ENCODE measurements at regions not wholly inside any gene's neighbourhood (a gene's known extent, or its start where the extent isn't known, plus 50 kb on each side); places are given as distances from the start of the nearest gene placed in this dataset.

GRCh38 chr2:195369218-195369587, 287.8 kb upstream of the SLC39A10 start:
- H3K4me3 ChIP-seq (ENCODE audit: low read length, poor library complexity, severe bottlenecking) = no peak overlapping the region
- no peak overlapping the region for H3K4me2 ChIP-seq (ENCODE audit: low read depth, low read length, poor library complexity, severe bottlenecking)
- H3K36me3 ChIP-seq (ENCODE audit: insufficient read depth, low read length) = no peaks in the 10 kb centered on the region
- no peaks in the 10 kb centered on the region for H4K20me1 ChIP-seq (ENCODE audit: insufficient read depth, low read length, poor library complexity, severe bottlenecking)
- H3K27me3 ChIP-seq (ENCODE audit: insufficient read depth, low read length, poor library complexity, severe bottlenecking) = no peaks in the 10 kb centered on the region
- no peaks in the 10 kb centered on the region for H3F3A ChIP-seq (ENCODE audit: low read depth)
- H3K9ac ChIP-seq (ENCODE audit: low read depth, low read length, poor library complexity, severe bottlenecking) = no peak overlapping the region
- H3K9me3 ChIP-seq (ENCODE audit: insufficient read depth, low read depth, low read length) = peaks cover 2% of the 10 kb centered on the region; the same call in 1 of the 2 replicates
- TF ChIP-seq EZH2phosphoT487 (IDR thresholded peaks at IDR 0.05; ENCODE audit: borderline replicate concordance) = no peak
- TF ChIP-seq CTCF (conservative IDR thresholded peaks at IDR 0.05; ENCODE audit: low read length) = no peak
- H3K79me2 ChIP-seq (ENCODE audit: insufficient read depth, low read length) = no peaks in the 10 kb centered on the region
- peaks cover 19% of the 10 kb centered on the region for H3K4me1 ChIP-seq (ENCODE audit: insufficient read depth, low read length, poor library complexity, severe bottlenecking)
- no peak overlapping the region for H2AFZ ChIP-seq (ENCODE audit: low read length)
- H3K9me2 ChIP-seq (replicated peaks; ENCODE audit: low read depth, low read length) = no peaks in the 10 kb centered on the region

- no peaks in the 10 kb centered on the region for H3K9me2 ChIP-seq (replicated peaks; ENCODE audit: low read depth, low read length)
- no peaks in the 10 kb centered on the region for H3K36me3 ChIP-seq (ENCODE audit: insufficient read depth, low read length)
- peak overlapping the region; percentile 72; the same call in 1 of the 2 replicates for H2AFZ ChIP-seq (ENCODE audit: low read length)
- peaks cover 19% of the 10 kb centered on the region for H3K4me1 ChIP-seq (ENCODE audit: insufficient read depth, low read length, poor library complexity, severe bottlenecking)
- peak overlapping the region; percentile 16 for H3K9ac ChIP-seq (ENCODE audit: low read depth, low read length, poor library complexity, severe bottlenecking)
- no peaks in the 10 kb centered on the region for H3K27me3 ChIP-seq (ENCODE audit: insufficient read depth, low read length, poor library complexity, severe bottlenecking)
- no peaks in the 10 kb centered on the region for H3K79me2 ChIP-seq (ENCODE audit: insufficient read depth, low read length)
- no peak overlapping the region for H3K4me3 ChIP-seq (ENCODE audit: low read length, poor library complexity, severe bottlenecking)
- peaks cover 2% of the 10 kb centered on the region; the same call in 1 of the 2 replicates for H3K9me3 ChIP-seq (ENCODE audit: insufficient read depth, low read depth, low read length)
- TF ChIP-seq EZH2phosphoT487 (IDR thresholded peaks at IDR 0.05; ENCODE audit: borderline replicate concordance) = no peak
- no peak for TF ChIP-seq CTCF (conservative IDR thresholded peaks at IDR 0.05; ENCODE audit: low read length)
- H4K20me1 ChIP-seq (ENCODE audit: insufficient read depth, low read length, poor library complexity, severe bottlenecking) = no peaks in the 10 kb centered on the region
- peak overlapping the region; percentile 21 for H3K4me2 ChIP-seq (ENCODE audit: low read depth, low read length, poor library complexity, severe bottlenecking)
- H3F3A ChIP-seq (ENCODE audit: low read depth) = no peaks in the 10 kb centered on the region
Observed at GRCh38 chr2:195368249-195369217, 288.5 kb upstream of the SLC39A10 start.

GRCh38 chr2:195367809-195368208, 289.2 kb upstream of the SLC39A10 start:
- Histone ChIP-seq H3K9ac (ENCODE audit: low read depth, low read length, poor library complexity, severe bottlenecking) (peak overlapping the region; percentile 16), H3K9me3 (ENCODE audit: insufficient read depth, low read depth, low read length) (peaks cover 2% of the 10 kb centered on the region; the same call in 1 of the 2 replicates), H4K20me1 (ENCODE audit: insufficient read depth, low read length, poor library complexity, severe bottlenecking) (no peaks in the 10 kb centered on the region), H3K4me1 (ENCODE audit: insufficient read depth, low read length, poor library complexity, severe bottlenecking) (peaks cover 19% of the 10 kb centered on the region), H3K4me3 (ENCODE audit: low read length, poor library complexity, severe bottlenecking) (no peak overlapping the region), H3K4me2 (ENCODE audit: low read depth, low read length, poor library complexity, severe bottlenecking) (peak overlapping the region; percentile 5), H3K79me2 (ENCODE audit: insufficient read depth, low read length) (no peaks in the 10 kb centered on the region), H3K36me3 (ENCODE audit: insufficient read depth, low read length) (no peaks in the 10 kb centered on the region), H3K9me2 (replicated peaks; ENCODE audit: low read depth, low read length) (no peaks in the 10 kb centered on the region), H2AFZ (ENCODE audit: low read length) (peak overlapping the region; percentile 72; the same call in 1 of the 2 replicates), H3K27me3 (ENCODE audit: insufficient read depth, low read length, poor library complexity, severe bottlenecking) (no peaks in the 10 kb centered on the region), H3F3A (ENCODE audit: low read depth) (no peaks in the 10 kb centered on the region)
- TF ChIP-seq CTCF (conservative IDR thresholded peaks at IDR 0.05; ENCODE audit: low read length) = no peak
- no peak for TF ChIP-seq EZH2phosphoT487 (IDR thresholded peaks at IDR 0.05; ENCODE audit: borderline replicate concordance)
